ENCODE measurements at regions not wholly inside any gene's neighbourhood (a gene's known extent, or its start where the extent isn't known, plus 50 kb on each side); places are given as distances from the start of the nearest gene placed in this dataset.

DNA sequence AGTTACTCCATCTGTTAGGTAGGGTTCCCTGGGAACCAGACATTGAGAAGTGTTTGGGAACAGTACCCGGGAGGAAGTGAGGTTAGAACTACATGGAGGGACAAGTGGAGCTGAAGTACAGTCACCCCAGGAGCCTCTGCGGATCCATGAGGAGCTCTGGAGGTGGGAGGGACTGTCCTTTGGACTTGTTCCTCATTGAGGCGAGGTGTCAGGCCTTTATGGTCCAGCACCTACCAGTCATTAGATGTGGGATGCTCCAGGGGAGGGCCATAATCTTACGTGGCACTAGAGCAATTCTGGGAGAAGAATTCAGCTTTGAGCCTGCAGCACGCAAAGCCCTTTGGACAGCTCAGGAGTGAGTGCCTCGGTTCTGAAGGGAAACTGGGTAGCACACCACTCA, 142.8 kb downstream of the DACT1 start:
- H3K9ac ChIP-seq, result no peak overlapping the region
- no peaks in the 10 kb centered on the region for H3K9me3 ChIP-seq (ENCODE audit: control insufficient read depth, low read length)
- TF ChIP-seq, protein P1, sequence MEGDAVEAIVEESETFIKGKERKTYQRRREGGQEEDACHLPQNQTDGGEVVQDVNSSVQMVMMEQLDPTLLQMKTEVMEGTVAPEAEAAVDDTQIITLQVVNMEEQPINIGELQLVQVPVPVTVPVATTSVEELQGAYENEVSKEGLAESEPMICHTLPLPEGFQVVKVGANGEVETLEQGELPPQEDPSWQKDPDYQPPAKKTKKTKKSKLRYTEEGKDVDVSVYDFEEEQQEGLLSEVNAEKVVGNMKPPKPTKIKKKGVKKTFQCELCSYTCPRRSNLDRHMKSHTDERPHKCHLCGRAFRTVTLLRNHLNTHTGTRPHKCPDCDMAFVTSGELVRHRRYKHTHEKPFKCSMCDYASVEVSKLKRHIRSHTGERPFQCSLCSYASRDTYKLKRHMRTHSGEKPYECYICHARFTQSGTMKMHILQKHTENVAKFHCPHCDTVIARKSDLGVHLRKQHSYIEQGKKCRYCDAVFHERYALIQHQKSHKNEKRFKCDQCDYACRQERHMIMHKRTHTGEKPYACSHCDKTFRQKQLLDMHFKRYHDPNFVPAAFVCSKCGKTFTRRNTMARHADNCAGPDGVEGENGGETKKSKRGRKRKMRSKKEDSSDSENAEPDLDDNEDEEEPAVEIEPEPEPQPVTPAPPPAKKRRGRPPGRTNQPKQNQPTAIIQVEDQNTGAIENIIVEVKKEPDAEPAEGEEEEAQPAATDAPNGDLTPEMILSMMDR (IDR thresholded peaks at IDR 0.05), result no peak
- H3K27me3 ChIP-seq (ENCODE audit: control insufficient read depth, insufficient read depth, low read length), result no peaks in the 10 kb centered on the region
- H3K27ac ChIP-seq, result no peak overlapping the region
- H3K4me2 ChIP-seq (ENCODE audit: low read length), result no peak overlapping the region
- no peak overlapping the region for H2AFZ ChIP-seq
- H3K4me3 ChIP-seq (ENCODE audit: low read depth, low read length), result no peak overlapping the region
- H3K36me3 ChIP-seq (ENCODE audit: control insufficient read depth, insufficient read depth, low read length), result no peaks in the 10 kb centered on the region
- H3K79me2 ChIP-seq, result no peaks in the 10 kb centered on the region
- peaks cover 2% of the 10 kb centered on the region for H3K4me1 ChIP-seq

DNA sequence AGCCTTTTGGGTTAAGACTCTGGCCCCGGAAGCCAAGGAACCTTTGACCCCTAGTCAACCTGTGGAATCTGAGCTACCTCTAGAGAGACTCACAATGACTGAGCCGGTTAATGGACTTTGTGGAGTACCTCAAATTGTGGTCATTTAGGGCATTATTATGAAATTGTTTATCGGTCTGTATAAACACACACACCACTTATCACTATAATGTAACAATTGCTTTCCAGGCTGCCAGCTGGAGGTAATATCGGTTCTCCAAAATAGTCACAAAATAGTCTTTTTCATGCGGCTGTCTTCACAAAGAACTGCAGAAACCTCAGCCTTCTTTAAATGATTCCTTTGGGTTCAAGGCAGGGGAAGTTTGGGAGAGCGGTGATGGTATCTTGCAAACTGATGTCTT, 144.2 kb downstream of the DACT1 start:
- TF ChIP-seq, protein P1 (IDR thresholded peaks at IDR 0.05), result no peak
- Histone ChIP-seq H3K79me2 (no peaks in the 10 kb centered on the region), H3K9ac (no peak overlapping the region), H2AFZ (no peak overlapping the region), H3K27ac (no peak overlapping the region), H3K4me1 (peaks cover 2% of the 10 kb centered on the region), H3K36me3 (ENCODE audit: control insufficient read depth, insufficient read depth, low read length) (no peaks in the 10 kb centered on the region), H3K4me3 (ENCODE audit: low read depth, low read length) (no peak overlapping the region), H3K9me3 (ENCODE audit: control insufficient read depth, low read length) (no peaks in the 10 kb centered on the region), H3K27me3 (ENCODE audit: control insufficient read depth, insufficient read depth, low read length) (no peaks in the 10 kb centered on the region), H3K4me2 (ENCODE audit: low read length) (no peak overlapping the region)

DNA sequence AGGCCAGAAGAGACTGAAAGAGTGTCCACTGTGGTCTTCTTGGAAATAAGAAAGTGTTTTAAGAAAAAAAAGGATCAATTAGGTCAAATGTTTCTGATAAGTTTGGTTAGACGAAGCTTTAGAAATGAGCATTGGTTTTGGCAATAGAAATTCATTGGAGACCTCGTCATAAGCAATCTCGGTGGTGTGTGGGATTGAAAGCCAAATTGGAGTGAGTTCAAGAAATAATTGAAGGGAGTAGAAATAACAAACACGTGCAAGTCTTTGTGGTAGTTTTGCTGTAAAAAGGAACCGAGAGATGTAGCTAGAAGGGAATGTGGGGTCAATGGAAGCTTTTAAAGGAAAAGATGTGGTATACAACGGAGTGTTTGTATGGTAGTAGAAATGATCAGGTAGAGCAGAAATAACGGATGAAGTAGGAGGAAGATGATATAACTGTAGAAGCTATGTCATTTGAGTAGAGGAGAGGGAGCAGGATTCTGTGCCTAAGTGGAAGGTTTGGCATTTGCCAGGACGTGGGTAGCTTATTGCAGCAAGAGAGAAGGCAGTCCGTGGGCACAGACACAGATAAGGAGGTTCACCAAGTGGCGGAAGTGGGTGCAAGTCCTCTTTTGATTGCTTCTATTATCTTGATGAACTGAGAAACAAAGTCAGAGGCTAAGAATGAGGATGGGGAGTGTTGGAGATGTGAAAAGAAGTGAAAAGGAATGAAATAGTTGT, 146.2 kb downstream of the DACT1 start:
- H2AFZ ChIP-seq, result no peak overlapping the region
- H3K9ac ChIP-seq, result no peak overlapping the region
- H3K4me3 ChIP-seq (ENCODE audit: low read depth, low read length), result no peak overlapping the region
- H3K4me1 ChIP-seq, result peaks cover 2% of the 10 kb centered on the region
- no peaks in the 10 kb centered on the region for H3K36me3 ChIP-seq (ENCODE audit: control insufficient read depth, insufficient read depth, low read length)
- no peaks in the 10 kb centered on the region for H3K79me2 ChIP-seq
- no peak overlapping the region for H3K4me2 ChIP-seq (ENCODE audit: low read length)
- no peaks in the 10 kb centered on the region for H3K9me3 ChIP-seq (ENCODE audit: control insufficient read depth, low read length)
- TF ChIP-seq, protein P1 (IDR thresholded peaks at IDR 0.05), result no peak
- H3K27ac ChIP-seq, result no peak overlapping the region
- no peaks in the 10 kb centered on the region for H3K27me3 ChIP-seq (ENCODE audit: control insufficient read depth, insufficient read depth, low read length)

DNA sequence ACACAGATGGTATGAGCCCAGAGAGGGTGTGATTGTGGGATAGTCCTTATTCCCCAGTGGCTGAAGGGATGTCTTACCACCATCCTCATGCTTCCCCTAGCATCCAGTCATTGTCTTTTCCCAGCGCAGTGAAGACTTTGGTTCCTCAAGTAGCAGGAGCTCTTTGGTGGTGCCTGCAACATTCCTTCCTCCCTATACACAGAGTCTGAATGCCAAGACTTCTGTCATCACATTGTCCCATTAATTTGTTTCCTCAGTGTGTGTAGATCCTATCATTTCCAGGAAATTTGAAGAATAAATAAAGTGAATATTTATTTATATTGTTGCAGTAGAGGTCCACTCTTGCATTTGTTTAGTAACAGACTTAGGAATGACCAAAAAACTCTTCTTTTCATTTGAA, 147.2 kb downstream of the DACT1 start:
- Histone ChIP-seq H3K27ac (no peak overlapping the region), H3K27me3 (ENCODE audit: control insufficient read depth, insufficient read depth, low read length) (no peaks in the 10 kb centered on the region), H3K9me3 (ENCODE audit: control insufficient read depth, low read length) (no peaks in the 10 kb centered on the region), H2AFZ (no peak overlapping the region), H3K9ac (no peak overlapping the region), H3K79me2 (no peaks in the 10 kb centered on the region), H3K4me3 (ENCODE audit: low read depth, low read length) (no peak overlapping the region), H3K36me3 (ENCODE audit: control insufficient read depth, insufficient read depth, low read length) (no peaks in the 10 kb centered on the region), H3K4me2 (ENCODE audit: low read length) (no peak overlapping the region), H3K4me1 (peaks cover 2% of the 10 kb centered on the region)
- TF ChIP-seq, protein P1 (IDR thresholded peaks at IDR 0.05), result no peak

DNA sequence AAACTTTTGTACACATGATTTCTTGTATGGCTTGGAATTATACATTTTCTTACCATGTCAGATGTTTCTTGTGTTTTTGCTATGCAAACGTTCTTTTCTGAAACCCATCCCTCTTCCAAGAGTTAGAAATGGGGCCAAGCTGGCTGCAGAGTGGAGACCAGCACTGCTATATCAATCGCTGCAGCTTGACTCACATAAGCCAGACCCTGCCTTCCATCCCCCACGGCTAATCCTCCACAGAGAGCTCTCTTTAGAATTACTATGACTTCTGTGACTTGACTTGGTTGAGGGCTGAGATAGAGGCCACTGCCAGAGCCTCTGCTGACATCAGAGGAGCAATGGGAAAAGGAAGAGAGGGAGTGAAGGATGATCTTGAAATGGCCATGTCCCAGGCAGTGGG, 147.9 kb downstream of the DACT1 start:
- no peak overlapping the region for H3K27ac ChIP-seq
- no peaks in the 10 kb centered on the region for H3K79me2 ChIP-seq
- no peaks in the 10 kb centered on the region for H3K36me3 ChIP-seq (ENCODE audit: control insufficient read depth, insufficient read depth, low read length)
- peaks cover 2% of the 10 kb centered on the region for H3K4me1 ChIP-seq
- no peak overlapping the region for H3K4me3 ChIP-seq (ENCODE audit: low read depth, low read length)
- H2AFZ ChIP-seq, result no peak overlapping the region
- H3K9me3 ChIP-seq (ENCODE audit: control insufficient read depth, low read length), result no peaks in the 10 kb centered on the region
- TF ChIP-seq, protein P1 (IDR thresholded peaks at IDR 0.05), result no peak
- H3K4me2 ChIP-seq (ENCODE audit: low read length), result no peak overlapping the region
- no peak overlapping the region for H3K9ac ChIP-seq
- H3K27me3 ChIP-seq (ENCODE audit: control insufficient read depth, insufficient read depth, low read length), result no peaks in the 10 kb centered on the region

Data from parathyroid adenoma (tissue), 2 donors.